LNCAP (cell line): ENCODE measurements at regions not wholly inside any gene's neighbourhood (a gene's known extent, or its start where the extent isn't known, plus 50 kb on each side); places are given as distances from the start of the nearest gene placed in this dataset.

ENCODE experiments used
- CTCF ChIP-seq: fragments of 450-650 bp; IDR thresholded peaks from 2 replicates; pipeline ENCODE4 v1.5.1; 2017; ENCODE audit warnings: mild to moderate bottlenecking

GRCh38 chr6:139521338-139521737, 146.9 kb upstream of the CITED2 start:
- no peak for TF ChIP-seq CTCF

- TF ChIP-seq CTCF: no peak
Observed at GRCh38 chr6:139520321-139520768, 145.9 kb upstream of the CITED2 start.

GRCh38 chr6:139519571-139520031, 145.2 kb upstream of the CITED2 start:
- TF ChIP-seq CTCF: no peak

DNA sequence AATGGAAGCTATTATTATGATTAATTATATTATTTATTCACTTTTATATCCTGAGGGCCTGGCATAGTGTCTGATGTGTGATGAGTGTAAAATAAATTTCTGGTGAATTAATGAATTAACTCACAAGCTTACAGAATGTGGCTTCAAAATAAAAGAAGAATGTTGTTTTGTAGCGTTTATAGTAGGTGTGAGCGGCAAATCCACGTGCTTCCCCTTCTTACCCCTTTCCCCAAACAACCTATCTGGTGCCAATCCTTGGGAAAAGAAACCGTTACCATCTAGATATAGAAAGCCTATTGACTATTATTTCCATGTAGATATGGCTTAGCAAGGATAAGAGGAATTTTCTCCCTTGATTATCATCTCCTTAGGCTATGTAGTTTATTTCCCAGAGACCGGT, 144.6 kb upstream of the CITED2 start:
- no peak for TF ChIP-seq CTCF

DNA sequence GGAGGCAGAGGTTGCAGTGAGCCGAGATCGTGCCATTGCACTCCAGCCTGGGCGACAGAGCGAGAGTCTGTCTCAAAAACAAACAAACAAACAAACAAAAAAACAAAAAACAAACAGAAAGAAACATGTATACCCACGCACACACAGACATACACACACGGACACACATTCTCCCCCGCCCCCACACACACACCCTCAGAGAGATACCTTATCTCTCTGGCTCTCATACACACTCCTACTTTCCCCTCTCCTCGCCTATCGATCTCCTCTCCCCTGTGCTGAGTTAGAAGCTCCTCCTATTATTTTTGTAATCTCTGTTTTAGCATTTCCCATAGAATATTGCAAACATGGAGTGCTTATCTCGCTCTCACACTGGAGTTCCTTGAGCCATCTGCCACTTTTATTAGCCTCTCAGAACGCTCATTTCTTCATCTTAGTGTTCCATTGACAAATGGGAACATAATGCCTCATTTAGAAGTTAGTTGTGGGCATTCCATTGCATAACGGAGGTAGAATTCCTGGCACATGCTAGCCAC, 144.2 kb upstream of the CITED2 start:
- TF ChIP-seq CTCF: no peak

DNA sequence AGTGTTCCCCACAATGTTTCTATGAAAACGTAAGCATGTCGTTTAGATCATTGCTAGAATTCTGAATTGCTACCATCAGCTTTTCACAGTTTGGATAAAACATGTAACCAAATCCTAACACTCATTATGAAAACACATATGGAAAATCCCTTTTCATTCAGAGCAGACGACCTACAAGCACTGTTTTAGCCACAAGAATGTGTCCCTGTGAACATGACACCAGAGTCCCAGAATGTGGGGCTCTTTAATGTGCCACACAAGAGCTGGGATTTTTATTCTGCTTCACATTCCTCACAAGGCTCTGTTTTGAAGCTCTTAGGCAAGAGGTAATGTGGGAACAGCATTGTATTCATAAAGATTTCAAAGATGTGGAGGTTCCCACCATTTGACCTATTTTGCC, 141.1 kb upstream of the CITED2 start:
- TF ChIP-seq CTCF: no peak

GRCh38 chr6:139514819-139515218, 140.4 kb upstream of the CITED2 start:
- TF ChIP-seq CTCF: no peak
